Stomach (tissue), 8 donors: ENCODE measurements at regions not wholly inside any gene's neighbourhood (a gene's known extent, or its start where the extent isn't known, plus 50 kb on each side); places are given as distances from the start of the nearest gene placed in this dataset.

Experiments used
- DNase-seq, 2 donors: peaks; one replicate each; pipeline versions ENCODE4 v3.0.0 to v3.0.0-alpha.2; 2013 to 2019
- H3K27ac ChIP-seq, 5 donors: fragments of 200-600 bp in 4 of 5; sonication (generic) in 4 of 5; one replicate each; pipeline ENCODE4 v1.5.1; 2013 to 2019; ENCODE audit warnings: mild to moderate bottlenecking in 1 of 5, moderate library complexity in 1 of 5
- H3K27me3 ChIP-seq, 3 donors: fragments of 200-600 bp; sonication (generic); one replicate each; pipeline ENCODE4 v1.5.1; 2017 to 2019; ENCODE audit warnings: mixed run types in 1 of 3
- H3K36me3 ChIP-seq, 4 donors: fragments of 200-600 bp; sonication (generic); 1 replicate in 3 of 4; 2 replicates in 1 of 4; pipeline ENCODE4 v1.5.1; 2016 to 2019
- H3K4me1 ChIP-seq, 4 donors: fragments of 200-600 bp; sonication (generic); one replicate each; pipeline ENCODE4 v1.5.1; 2016 to 2019
- H3K4me3 ChIP-seq, 4 donors: fragments of 200-600 bp; sonication (generic) in 3 of 4; one replicate each; pipeline ENCODE4 v1.5.1; 2016 to 2019; ENCODE audit warnings: mild to moderate bottlenecking in 1 of 4
- H3K9me3 ChIP-seq, 4 donors: fragments of 200-600 bp; sonication (generic); one replicate each; pipeline ENCODE4 v1.5.1; 2016 to 2019
- CTCF ChIP-seq, 7 experiments: fragments of 450-650 bp in 4 of 7; fragments of 200-600 bp in 3 of 7; sonication (generic) in 3 of 7; IDR thresholded peaks; one replicate each; pipeline ENCODE4 v1.5.1; 2016 to 2019; ENCODE audit warnings: antibody characterized with exemption in 7 of 7, control low read depth in 2 of 7, mild to moderate bottlenecking in 1 of 7
- EP300 ChIP-seq: sonication (generic); formaldehyde crosslinking; IDR thresholded peaks from one replicate; pipeline ENCODE4 v1.6.1; 2017; ENCODE audit warnings: antibody characterized with exemption
- POLR2A ChIP-seq, 4 donors: fragments of 450-650 bp; IDR thresholded peaks; one replicate each; pipeline ENCODE4 v1.6.1; 2016; ENCODE audit warnings: antibody characterized with exemption in 4 of 4, control low read depth in 2 of 4, mild to moderate bottlenecking in 1 of 4, moderate library complexity in 1 of 4
- POLR2AphosphoS5 ChIP-seq, 3 donors: sonication (generic); formaldehyde crosslinking; IDR thresholded peaks; one replicate each; pipeline ENCODE4 v1.6.1; 2016; ENCODE audit warnings: antibody characterized with exemption in 3 of 3
- WGBS, 5 donors: extraction: QIAGEN DNeasy Blood & Tissue Kit in 3 of 5; methylation state at CpG; one replicate each; pipeline versions ENCODE4 v1.1.5 to v1.1.7; 2013 to 2018; 5-methylcytosine and 5-hydroxymethylcytosine counted together
- intact Hi-C: fragments of 100-400 bp; cut with DNase I; formaldehyde crosslinking; loops from one replicate; pipeline ENCODE4 v1.15.1; 2023; ENCODE audit warnings: low total_unique reads
- donor health status: healthy with polysubstance abuse.
- donor health status: Bipolar disorder and iron deficiency.
- donor health status: healthy.

- intact Hi-C loops = loop anchor here (10.0 kb wide), 1 partner anchor 157 kb away; no protein-coding TSS in a partner anchor
- TF ChIP-seq POLR2AphosphoS5 (IDR thresholded peaks at IDR 0.05) (no peak), CTCF (IDR thresholded peaks at IDR 0.05) (no peak), POLR2A (IDR thresholded peaks at IDR 0.05) (no peak), EP300 (no peak)
- WGBS, 5 donors = 61 to 71% (median 67%) methylated on average over 12 of the region's 12 CpGs
Observed at GRCh38 chr20:20821484-20822260, 109.2 kb upstream of the RALGAPA2 start.

DNA sequence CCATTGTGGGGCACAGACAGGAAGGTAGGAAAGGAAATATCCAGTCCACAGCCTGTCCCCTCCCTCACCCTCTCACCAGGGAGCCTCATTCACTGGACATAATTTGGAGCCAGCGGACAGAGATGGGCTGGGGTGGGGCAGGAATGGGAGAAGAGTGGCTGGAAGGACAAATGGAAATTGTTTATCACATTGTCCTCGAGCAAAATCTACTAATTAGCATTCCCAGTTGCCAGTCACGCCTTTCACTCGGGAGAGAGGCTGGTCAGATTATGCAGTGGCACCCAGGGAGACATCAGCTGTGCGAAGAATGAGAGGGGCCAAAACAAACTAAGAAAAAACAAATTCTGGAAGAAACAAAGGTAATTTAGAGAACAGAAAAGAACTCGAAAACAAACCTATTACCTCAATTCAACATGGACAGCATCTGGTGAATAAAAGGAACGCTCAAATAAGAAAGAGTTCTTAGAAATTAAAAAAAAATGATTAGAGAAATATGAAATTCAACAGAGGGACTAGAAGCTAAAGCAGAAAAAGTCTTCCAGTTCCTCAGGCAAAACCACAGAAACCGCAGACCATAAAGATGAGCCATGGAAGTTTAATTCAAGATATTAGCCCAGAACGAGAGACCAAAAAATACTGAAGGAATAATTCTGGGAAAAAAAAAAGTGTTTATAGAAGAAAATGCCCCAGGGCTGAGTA, 108.5 kb upstream of the RALGAPA2 start:
- Histone ChIP-seq H3K4me1 (peaks cover 0 to 8% (median 3%) of the 10 kb centered on the region in 4 donors), H3K27ac (no peak overlapping the region), H3K9me3 (no peaks in the 10 kb centered on the region), H3K36me3 (no peaks in the 10 kb centered on the region), H3K4me3 (no peak overlapping the region), H3K27me3 (peaks cover 0 to 18% (median 0%) of the 10 kb centered on the region in 3 donors)
- TF ChIP-seq POLR2A (IDR thresholded peaks at IDR 0.05) (no peak), POLR2AphosphoS5 (IDR thresholded peaks at IDR 0.05) (no peak), EP300 (no peak)
- no peak for DNase-seq
- WGBS, 5 donors = 54 to 77% (median 71%) methylated on average over 8 to 9 of the region's 9 CpGs
- intact Hi-C loops = loop anchor here (10.0 kb wide), 1 partner anchor 156 kb away; no protein-coding TSS in a partner anchor

More at GRCh38 chr20:20821484-20822260, 109.2 kb upstream of the RALGAPA2 start:
- Histone ChIP-seq H3K27ac (no peak overlapping the region), H3K9me3 (no peaks in the 10 kb centered on the region), H3K4me1 (peaks cover 0 to 8% (median 3%) of the 10 kb centered on the region in 4 donors), H3K36me3 (no peaks in the 10 kb centered on the region), H3K4me3 (no peak overlapping the region), H3K27me3 (peaks cover 0 to 22% (median 0%) of the 10 kb centered on the region in 3 donors)
- DNase-seq = no peak

DNA sequence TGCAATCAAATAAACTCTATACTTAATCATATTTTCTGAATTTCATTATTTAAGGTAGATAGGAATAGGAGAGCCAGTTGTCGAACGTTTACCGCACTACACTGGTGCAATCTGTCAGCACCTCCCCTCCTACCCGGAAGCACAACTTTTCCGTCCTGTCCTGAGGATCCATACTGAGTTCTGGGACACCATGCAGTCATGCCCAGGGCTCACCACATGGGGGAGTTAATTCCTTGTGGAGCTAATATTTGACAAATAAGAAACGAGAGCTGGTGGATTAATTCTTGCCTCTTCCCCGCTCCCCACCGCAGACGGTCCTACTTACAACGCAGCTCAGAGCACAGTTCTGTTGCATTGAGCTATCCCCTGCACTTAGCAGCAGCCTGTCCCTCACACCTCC, 107.7 kb upstream of the RALGAPA2 start:
- Histone ChIP-seq H3K4me1 (peaks cover 0 to 6% (median 2%) of the 10 kb centered on the region in 4 donors), H3K27ac (no peak overlapping the region), H3K4me3 (no peak overlapping the region), H3K36me3 (no peaks in the 10 kb centered on the region), H3K9me3 (no peaks in the 10 kb centered on the region), H3K27me3 (peaks cover 0 to 10% (median 0%) of the 10 kb centered on the region in 3 donors)
- DNase-seq = peak in 1 of 2 donors; percentile 37
- intact Hi-C loops = loop anchor here (10.0 kb wide), 1 partner anchor 155 kb away; no protein-coding TSS in a partner anchor
- TF ChIP-seq POLR2A (IDR thresholded peaks at IDR 0.05) = no peak
- peak in 3 of 7 experiments; percentile 10 to 43 (median 23) for TF ChIP-seq CTCF (IDR thresholded peaks at IDR 0.05)
- WGBS, 5 donors = 66 to 75% (median 72%) methylated on average over 10 of the region's 10 CpGs

DNA sequence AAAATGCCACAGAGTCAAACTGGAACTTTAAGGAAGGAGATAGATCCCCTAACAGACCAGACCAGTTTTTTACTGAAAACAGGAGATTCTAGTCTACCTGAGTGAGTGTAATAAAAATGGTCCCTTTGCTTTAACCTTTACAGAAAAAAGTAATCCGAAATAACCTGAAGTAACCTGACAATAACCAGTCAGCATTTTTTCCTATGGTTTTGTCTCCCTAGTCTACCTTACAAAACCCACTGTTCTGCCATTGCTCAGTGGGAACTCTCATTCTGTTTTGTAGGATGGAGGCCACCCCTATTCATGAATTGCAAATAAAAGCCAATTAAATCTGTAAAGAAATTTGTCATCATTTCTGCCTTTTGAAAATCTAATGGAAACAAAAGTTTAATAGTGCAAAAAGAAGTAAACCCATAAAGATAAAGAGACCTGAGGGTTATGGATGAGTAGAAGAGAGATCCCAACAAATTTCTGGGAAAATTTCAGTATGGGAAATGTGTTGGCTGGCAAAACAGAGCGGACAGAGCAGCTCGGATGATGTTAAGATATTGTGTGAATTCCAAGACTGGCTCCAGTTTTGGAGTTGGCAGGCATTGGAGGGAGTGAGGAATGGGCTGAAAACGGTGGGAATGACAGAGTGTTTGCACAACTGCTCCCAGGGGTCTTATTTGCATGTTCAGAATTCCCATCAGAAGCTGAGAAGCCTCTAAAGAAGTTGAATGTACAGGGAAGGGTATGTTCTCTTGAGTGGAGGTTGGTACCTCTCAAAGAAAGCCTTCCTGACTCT, 104.7 kb upstream of the RALGAPA2 start:
- Histone ChIP-seq H3K36me3 (no peaks in the 10 kb centered on the region), H3K27ac (no peak overlapping the region), H3K4me3 (no peak overlapping the region), H3K4me1 (no peaks in the 10 kb centered on the region), H3K27me3 (peaks cover 0 to 3% (median 0%) of the 10 kb centered on the region in 3 donors), H3K9me3 (no peaks in the 10 kb centered on the region)
- DNase-seq = no peak
- whole genome bisulfite sequencing, 5 donors = 69 to 78% (median 74%) methylated on average over 4 of the region's 4 CpGs
- TF ChIP-seq POLR2AphosphoS5 (IDR thresholded peaks at IDR 0.05) = no peak
- TF ChIP-seq CTCF (IDR thresholded peaks at IDR 0.05) = no peak
- no peak for TF ChIP-seq EP300
- TF ChIP-seq POLR2A (IDR thresholded peaks at IDR 0.05) = no peak
- intact Hi-C loops = no loop called here
